HG02938 (cell line): ENCODE measurements at regions not wholly inside any gene's neighbourhood (a gene's known extent, or its start where the extent isn't known, plus 50 kb on each side); places are given as distances from the start of the nearest gene placed in this dataset.

Source experiments
- ATAC-seq: cut with Tn5 transposase; IDR thresholded peaks from one replicate; pipeline ENCODE4 v1.9.1; 2021; ENCODE audit warnings: mild to moderate bottlenecking, moderate library complexity; ENCODE audit not compliant: unreplicated experiment

- no peak for ATAC-seq
Measured at GRCh38 chr14:22419620-22420019, 169.4 kb downstream of the DAD1 start.

DNA sequence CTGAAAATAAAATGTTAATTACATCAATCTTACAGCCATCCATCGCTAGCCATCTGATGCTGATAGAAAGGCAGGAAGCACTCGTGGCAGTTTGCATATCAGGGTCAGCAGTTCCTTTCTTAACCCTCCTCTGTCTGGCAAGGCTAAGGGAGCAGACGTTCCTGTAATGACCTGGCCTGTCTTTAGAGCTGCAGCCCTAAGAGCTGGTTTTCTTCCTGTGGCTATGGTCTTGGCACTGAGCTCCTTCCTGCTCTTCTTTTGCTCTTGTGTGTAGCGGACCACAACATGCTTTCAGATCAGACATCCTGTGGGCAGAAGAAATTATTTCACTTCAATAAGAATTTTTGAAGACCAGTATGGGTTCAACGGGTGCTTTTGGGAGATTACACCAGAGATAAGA, 170.4 kb downstream of the DAD1 start:
- ATAC-seq: no peak

- ATAC-seq: no peak
Measured at GRCh38 chr14:22417914-22418313, 171.1 kb downstream of the DAD1 start.

- no peak for ATAC-seq
Measured at GRCh38 chr14:22416193-22416592, 172.8 kb downstream of the DAD1 start.

DNA sequence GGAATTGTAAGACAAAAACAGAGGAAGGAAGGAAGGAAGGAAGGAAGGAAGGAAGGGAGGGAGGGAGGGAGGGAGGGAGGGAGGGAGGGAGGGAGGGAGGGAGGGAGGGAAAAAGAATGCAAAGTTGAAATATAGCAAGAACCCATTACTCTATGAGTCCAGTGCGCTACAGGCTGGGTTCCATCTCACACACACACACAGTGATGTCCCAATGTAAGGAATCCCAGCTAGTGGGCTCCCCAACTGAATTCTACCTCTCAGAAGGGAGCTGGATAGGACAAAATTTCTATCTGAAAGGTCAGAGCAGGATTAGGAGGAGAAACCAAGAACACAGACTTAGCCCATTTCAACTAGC, 173.4 kb downstream of the DAD1 start:
- ATAC-seq: no peak

DNA sequence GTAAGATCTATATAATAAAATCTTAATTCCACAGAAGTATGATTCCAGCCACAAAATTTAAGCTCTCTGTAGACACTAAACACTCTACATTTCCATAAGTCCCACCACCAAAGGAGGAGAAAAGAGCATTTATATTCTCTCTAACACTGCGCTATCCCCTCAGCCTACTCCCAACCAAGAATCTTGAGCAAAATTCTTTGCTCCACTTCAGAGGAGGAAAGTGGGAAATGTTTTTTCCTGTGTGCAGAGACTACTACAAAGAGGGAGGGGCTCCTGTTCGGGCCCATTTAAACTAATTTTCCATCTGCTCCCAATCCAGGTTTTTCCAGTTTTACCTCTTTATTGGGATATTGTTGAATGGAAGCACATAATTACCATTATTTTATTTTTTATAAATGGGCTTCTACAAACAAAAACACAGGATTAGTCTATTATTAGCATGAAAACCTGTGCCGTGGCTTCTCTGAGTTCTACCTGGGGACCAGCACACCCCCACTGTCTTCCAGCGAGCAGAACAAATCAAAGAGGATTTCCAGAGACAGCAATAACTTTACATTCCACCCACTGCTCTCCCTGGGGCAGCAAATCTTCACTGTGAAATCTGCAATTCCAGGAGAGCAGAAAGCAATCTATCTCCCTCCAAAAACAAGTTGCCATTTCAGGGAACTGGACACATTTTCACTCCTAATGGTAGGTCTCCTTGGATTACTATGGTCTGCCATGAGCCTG, 174.0 kb downstream of the DAD1 start:
- ATAC-seq: no peak

- no peak for ATAC-seq
Measured at GRCh38 chr14:22412926-22413411, 176.1 kb downstream of the DAD1 start.

DNA sequence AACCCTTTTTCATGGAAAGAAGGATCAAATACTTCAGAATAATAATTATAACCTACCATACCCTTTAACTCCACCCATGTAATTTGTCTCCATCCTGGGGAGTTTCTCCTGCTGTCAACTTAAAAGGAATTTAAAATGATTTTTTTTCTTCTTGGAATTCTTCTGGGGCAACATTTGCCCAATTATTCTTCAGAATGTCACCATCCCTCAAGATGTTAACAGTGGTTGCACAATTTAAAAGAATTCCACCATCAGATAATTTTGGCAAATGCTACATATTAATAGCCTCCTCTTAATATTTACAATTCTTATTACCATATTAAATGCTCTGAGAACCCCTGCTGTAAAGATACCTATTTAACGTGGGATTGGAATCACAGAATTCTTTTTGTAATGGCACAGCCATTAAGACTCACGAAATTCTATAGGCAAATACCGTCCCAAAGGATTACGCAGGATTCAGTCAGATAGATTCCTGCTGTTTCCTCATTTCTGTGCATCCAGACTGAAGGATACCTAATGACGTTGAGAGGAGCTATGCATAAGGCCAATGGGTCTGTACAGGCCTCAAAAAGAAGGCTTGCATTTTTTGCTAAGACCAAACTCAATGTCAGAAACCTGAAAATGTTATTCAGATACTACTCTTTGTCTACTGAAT, 177.5 kb downstream of the DAD1 start:
- ATAC-seq: no peak

DNA sequence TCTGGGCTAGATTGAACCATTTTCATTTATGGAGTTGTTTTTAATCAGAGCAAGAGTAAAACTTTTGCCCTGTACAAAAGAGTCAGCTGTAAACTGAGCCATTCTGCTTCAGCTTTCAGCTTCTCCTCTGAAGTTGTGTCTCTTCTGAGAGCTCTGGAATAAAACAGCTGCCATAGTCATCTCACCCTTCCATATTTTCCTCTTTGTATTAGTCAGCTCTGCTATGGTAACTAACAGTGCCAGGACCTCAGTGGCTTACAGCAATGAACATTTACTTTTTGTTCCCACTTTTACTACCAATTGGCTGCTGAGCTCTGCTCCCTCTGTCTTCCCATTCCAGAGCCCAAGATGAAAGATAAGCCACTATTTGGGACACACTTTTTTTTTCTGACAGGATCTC, 178.5 kb downstream of the DAD1 start:
- no peak for ATAC-seq

GRCh38 chr14:22409006-22409405, 180.0 kb downstream of the DAD1 start:
- ATAC-seq: no peak

- ATAC-seq: no peak
Measured at GRCh38 chr14:22408547-22408946, 180.5 kb downstream of the DAD1 start.

- no peak for ATAC-seq
Measured at GRCh38 chr14:22407033-22407432, 182.0 kb downstream of the DAD1 start.

GRCh38 chr14:22405201-22405600, 183.8 kb downstream of the DAD1 start:
- ATAC-seq: no peak

DNA sequence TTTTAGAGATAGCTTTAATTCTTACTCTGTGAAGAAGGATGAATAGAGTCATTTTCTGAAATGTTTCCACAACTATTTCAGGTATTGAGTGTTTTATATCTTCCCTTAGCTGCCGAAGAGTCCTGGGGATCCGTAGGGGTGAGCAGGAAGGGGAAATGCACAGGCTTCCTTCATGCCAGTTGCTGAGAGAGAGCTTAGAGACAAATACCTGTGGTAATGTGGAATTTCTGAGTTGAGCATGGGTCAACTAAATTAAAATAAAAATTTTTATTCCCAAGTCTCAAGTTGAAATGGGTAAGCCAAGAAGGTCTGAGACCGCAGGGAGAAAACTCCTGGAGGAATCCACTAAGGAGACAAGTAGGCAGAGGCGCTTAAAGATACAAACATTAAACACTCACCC, 185.7 kb downstream of the DAD1 start:
- no peak for ATAC-seq

GRCh38 chr14:22400655-22401259, 188.3 kb downstream of the DAD1 start:
- ATAC-seq: no peak

- ATAC-seq: no peak
Measured at GRCh38 chr14:22399776-22400175, 189.2 kb downstream of the DAD1 start.

DNA sequence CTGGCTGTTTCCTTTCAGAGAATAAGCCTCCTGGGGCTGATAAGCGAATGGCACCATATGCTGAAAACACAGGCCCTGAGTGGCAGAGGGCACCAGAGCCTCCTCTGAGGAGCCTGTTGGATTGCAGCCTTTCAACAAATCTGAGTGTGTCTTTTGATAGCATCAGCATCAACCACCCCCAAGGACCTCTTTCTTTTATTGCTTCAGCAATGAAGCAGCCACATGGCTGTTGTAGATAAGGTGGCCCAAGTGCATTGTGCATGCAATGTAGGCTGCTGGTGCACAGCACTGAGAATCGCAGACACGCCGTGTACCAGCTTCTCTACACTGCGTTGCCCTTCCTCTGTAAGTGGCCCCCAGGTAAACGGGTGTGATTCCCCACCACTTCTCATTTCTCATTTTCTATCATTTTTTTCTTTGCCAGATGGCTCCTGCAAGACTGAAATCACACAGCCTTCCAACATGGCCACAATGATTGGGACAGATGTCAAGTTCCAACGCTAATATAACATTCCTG, 191.7 kb downstream of the DAD1 start:
- no peak for ATAC-seq

GRCh38 chr14:22395803-22396202, 193.2 kb downstream of the DAD1 start:
- no peak for ATAC-seq

DNA sequence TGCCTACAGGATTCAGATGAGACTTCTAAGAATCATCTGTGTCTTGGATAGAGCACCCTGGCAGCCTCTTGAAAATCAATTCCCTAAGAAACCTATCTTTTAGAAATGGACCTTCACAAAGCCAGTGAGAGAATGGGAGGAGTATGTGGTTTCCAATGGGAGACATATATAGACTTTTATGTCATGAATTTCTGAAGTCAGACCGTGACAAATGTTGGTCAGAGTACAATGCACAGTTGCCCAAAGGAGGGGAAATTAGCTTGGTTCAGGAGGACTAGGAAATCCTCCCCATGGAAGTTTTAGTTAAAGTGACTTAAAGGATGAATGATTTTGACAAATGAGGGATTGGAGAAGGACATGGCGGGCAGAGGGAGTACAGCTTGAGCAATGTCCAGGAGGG, 194.4 kb downstream of the DAD1 start:
- no peak for ATAC-seq

DNA sequence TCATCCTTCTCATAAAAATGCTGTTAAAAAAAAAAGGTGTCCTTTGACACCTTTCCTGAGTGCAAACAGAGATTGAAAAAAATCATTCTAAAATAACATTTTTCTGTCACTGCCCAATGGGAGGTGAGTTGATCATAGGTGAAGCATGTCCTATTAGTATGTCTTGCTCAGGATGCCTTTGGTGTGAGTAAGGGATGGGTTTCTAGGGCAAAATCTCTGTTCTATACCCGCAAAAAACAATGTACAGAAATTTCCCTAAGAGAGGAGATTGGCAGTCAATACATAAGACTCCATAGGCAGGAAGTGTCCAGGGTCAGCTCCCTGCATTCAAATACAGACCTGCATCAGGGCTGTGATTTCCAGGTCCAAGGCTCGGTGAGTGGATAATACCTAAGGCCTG, 195.2 kb downstream of the DAD1 start:
- no peak for ATAC-seq

GRCh38 chr14:22391908-22392565, 197.0 kb downstream of the DAD1 start:
- ATAC-seq: no peak
